MM.1S (cell line): ENCODE measurements at regions not wholly inside any gene's neighbourhood (a gene's known extent, or its start where the extent isn't known, plus 50 kb on each side); places are given as distances from the start of the nearest gene placed in this dataset.

Experiments
- CTCF ChIP-seq: fragments of 300-600 bp; sonication (generic); IDR thresholded peaks from 2 replicates; pipeline ENCODE4 v1.5.1; 2016; ENCODE audit warnings: antibody characterized with exemption, low read length, mixed read lengths
- EZH2 ChIP-seq: fragments of 300-600 bp; sonication (generic); optimal IDR thresholded peaks from 2 replicates; pipeline ENCODE3; 2017; ENCODE audit warnings: low read depth, mild to moderate bottlenecking, antibody characterized with exemption, low read length, mixed read lengths

- TF ChIP-seq CTCF (no peak), EZH2 (no peak)
Measured at GRCh38 chr4:153973942-153974341, 185.1 kb upstream of the SFRP2 start.
